Liver (tissue), 3 donors: ENCODE measurements at regions not wholly inside any gene's neighbourhood (a gene's known extent, or its start where the extent isn't known, plus 50 kb on each side); places are given as distances from the start of the nearest gene placed in this dataset.

Experiments used
- FOXA2 ChIP-seq: IDR thresholded peaks from 2 replicates; pipeline ENCODE4 v1.6.1; 2016; ENCODE audit warnings: antibody characterized with exemption
- HNF4G ChIP-seq: IDR thresholded peaks from 2 replicates; pipeline ENCODE4 v1.6.1; 2016; ENCODE audit warnings: antibody characterized with exemption
- JUND ChIP-seq, 2 donors: IDR thresholded peaks; 2 replicates each; pipeline ENCODE4 v1.6.1; 2016; ENCODE audit warnings: antibody characterized with exemption in 2 of 2
- NR2F2 ChIP-seq: IDR thresholded peaks from 2 replicates; pipeline ENCODE4 v1.6.1; 2016; ENCODE audit warnings: antibody characterized with exemption
- RAD21 ChIP-seq, 2 donors: IDR thresholded peaks; 2 replicates each; pipeline ENCODE4 v1.6.1; 2016; ENCODE audit warnings: antibody characterized with exemption in 2 of 2, mild to moderate bottlenecking in 2 of 2
- RXRA ChIP-seq, 2 donors: IDR thresholded peaks; 2 replicates each; pipeline ENCODE4 v1.6.1; 2017 to 2018; ENCODE audit warnings: antibody characterized with exemption in 2 of 2, mild to moderate bottlenecking in 1 of 2
- SP1 ChIP-seq: IDR thresholded peaks from 2 replicates; pipeline ENCODE4 v1.6.1; 2018; ENCODE audit warnings: antibody characterized with exemption, mild to moderate bottlenecking
- TAF1 ChIP-seq: conservative IDR thresholded peaks from 2 replicates; pipeline ENCODE4 v1.6.1; 2016; ENCODE audit warnings: antibody characterized with exemption, mild to moderate bottlenecking
- YY1 ChIP-seq: IDR thresholded peaks from 2 replicates; pipeline ENCODE4 v1.6.1; 2016; ENCODE audit warnings: antibody characterized with exemption, mild to moderate bottlenecking
- TF ChIP-seq, protein P1 (sequence below): fragments of 150-350 bp; IDR thresholded peaks from 2 replicates; pipeline ENCODE4 v1.5.1; 2017; ENCODE audit warnings: improper control_type of control experiment, low read depth, low read length; ENCODE audit not compliant: missing input control
- TF ChIP-seq, protein P2 (sequence below): IDR thresholded peaks from 2 replicates; pipeline ENCODE4 v1.6.1; 2016; ENCODE audit warnings: antibody characterized with exemption, mild to moderate bottlenecking
- TF ChIP-seq, protein P3 (sequence below): IDR thresholded peaks from 2 replicates; pipeline ENCODE4 v1.6.1; 2016; ENCODE audit warnings: antibody characterized with exemption
- donor health status: healthy.
- donor health status: healthy.

DNA sequence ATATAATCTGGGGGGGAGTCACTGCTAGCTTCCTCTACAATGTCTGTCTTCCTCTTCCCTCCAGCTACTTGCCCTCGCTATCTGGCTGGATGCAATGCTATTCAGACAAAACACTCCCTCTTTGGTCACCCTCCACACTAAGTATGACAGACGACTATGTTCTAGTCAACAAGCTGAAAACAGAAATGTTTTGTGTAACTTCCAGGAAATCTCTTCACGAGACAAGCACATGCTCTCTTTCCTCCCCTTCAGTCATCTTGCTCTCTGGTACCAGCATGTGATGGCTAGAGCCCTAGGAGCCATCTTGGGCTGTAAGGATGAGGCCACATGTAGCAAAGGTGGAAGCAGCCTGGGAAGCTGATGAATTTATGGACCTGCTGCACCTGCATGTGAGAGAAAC lies 151.3 kb downstream of the ARRDC4 start:
- TF ChIP-seq, protein P1, sequence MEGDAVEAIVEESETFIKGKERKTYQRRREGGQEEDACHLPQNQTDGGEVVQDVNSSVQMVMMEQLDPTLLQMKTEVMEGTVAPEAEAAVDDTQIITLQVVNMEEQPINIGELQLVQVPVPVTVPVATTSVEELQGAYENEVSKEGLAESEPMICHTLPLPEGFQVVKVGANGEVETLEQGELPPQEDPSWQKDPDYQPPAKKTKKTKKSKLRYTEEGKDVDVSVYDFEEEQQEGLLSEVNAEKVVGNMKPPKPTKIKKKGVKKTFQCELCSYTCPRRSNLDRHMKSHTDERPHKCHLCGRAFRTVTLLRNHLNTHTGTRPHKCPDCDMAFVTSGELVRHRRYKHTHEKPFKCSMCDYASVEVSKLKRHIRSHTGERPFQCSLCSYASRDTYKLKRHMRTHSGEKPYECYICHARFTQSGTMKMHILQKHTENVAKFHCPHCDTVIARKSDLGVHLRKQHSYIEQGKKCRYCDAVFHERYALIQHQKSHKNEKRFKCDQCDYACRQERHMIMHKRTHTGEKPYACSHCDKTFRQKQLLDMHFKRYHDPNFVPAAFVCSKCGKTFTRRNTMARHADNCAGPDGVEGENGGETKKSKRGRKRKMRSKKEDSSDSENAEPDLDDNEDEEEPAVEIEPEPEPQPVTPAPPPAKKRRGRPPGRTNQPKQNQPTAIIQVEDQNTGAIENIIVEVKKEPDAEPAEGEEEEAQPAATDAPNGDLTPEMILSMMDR, result no peak
- TF ChIP-seq FOXA2 (no peak), NR2F2 (no peak), RXRA (IDR thresholded peaks at IDR 0.05) (no peak), JUND (IDR thresholded peaks at IDR 0.05) (no peak), TAF1 (no peak), YY1 (no peak), HNF4G (no peak), SP1 (no peak), RAD21 (IDR thresholded peaks at IDR 0.05) (no peak)
- TF ChIP-seq, protein P2, sequence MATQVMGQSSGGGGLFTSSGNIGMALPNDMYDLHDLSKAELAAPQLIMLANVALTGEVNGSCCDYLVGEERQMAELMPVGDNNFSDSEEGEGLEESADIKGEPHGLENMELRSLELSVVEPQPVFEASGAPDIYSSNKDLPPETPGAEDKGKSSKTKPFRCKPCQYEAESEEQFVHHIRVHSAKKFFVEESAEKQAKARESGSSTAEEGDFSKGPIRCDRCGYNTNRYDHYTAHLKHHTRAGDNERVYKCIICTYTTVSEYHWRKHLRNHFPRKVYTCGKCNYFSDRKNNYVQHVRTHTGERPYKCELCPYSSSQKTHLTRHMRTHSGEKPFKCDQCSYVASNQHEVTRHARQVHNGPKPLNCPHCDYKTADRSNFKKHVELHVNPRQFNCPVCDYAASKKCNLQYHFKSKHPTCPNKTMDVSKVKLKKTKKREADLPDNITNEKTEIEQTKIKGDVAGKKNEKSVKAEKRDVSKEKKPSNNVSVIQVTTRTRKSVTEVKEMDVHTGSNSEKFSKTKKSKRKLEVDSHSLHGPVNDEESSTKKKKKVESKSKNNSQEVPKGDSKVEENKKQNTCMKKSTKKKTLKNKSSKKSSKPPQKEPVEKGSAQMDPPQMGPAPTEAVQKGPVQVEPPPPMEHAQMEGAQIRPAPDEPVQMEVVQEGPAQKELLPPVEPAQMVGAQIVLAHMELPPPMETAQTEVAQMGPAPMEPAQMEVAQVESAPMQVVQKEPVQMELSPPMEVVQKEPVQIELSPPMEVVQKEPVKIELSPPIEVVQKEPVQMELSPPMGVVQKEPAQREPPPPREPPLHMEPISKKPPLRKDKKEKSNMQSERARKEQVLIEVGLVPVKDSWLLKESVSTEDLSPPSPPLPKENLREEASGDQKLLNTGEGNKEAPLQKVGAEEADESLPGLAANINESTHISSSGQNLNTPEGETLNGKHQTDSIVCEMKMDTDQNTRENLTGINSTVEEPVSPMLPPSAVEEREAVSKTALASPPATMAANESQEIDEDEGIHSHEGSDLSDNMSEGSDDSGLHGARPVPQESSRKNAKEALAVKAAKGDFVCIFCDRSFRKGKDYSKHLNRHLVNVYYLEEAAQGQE, result no peak
- TF ChIP-seq, protein P3, sequence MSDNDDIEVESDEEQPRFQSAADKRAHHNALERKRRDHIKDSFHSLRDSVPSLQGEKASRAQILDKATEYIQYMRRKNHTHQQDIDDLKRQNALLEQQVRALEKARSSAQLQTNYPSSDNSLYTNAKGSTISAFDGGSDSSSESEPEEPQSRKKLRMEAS, result no peak
